Adrenal gland (tissue), 5 donors: ENCODE measurements at regions not wholly inside any gene's neighbourhood (a gene's known extent, or its start where the extent isn't known, plus 50 kb on each side); places are given as distances from the start of the nearest gene placed in this dataset.

Experiments used
- CTCF ChIP-seq, 6 experiments: fragments of 450-650 bp in 4 of 6; fragments of 200-600 bp in 2 of 6; sonication (generic) in 1 of 6; IDR thresholded peaks; 1 replicate in 5 of 6; 2 replicates in 1 of 6; pipeline versions ENCODE4 v1.5.1 to v1.8.0; 2016 to 2021; ENCODE audit warnings: antibody characterized with exemption in 6 of 6, mild to moderate bottlenecking in 2 of 6, moderate library complexity in 1 of 6
- POLR2A ChIP-seq, 2 donors: fragments of 450-650 bp; IDR thresholded peaks; one replicate each; pipeline ENCODE4 v1.6.1; 2017; ENCODE audit warnings: antibody characterized with exemption in 2 of 2, mild to moderate bottlenecking in 2 of 2, moderate library complexity in 1 of 2
- donor health status: DM: no; HTN: no; CAD: no.

- no peak for TF ChIP-seq POLR2A (IDR thresholded peaks at IDR 0.05)
- no peak for TF ChIP-seq CTCF (IDR thresholded peaks at IDR 0.05)
Measured at GRCh38 chr5:84614906-84615305, 230.2 kb upstream of the EDIL3 start.
